ENCODE measurements at regions not wholly inside any gene's neighbourhood (a gene's known extent, or its start where the extent isn't known, plus 50 kb on each side); places are given as distances from the start of the nearest gene placed in this dataset.

GRCh38 chr3:5041315-5041714, 62.1 kb downstream of the BHLHE40 start:
- Mint-ChIP-seq H3K27me3 (no peaks in the 10 kb centered on the region), H3K4me1 (ENCODE audit: unreplicated experiment) (no peaks in the 10 kb centered on the region), H3K36me3 (no peaks in the 10 kb centered on the region), H3K9me3 (no peaks in the 10 kb centered on the region), H3K27ac (no peak overlapping the region), H3K4me3 (no peak overlapping the region)
- no peak for DNase-seq (ENCODE audit: extremely low spot score, unreplicated experiment)
- TF ChIP-seq, protein P1, sequence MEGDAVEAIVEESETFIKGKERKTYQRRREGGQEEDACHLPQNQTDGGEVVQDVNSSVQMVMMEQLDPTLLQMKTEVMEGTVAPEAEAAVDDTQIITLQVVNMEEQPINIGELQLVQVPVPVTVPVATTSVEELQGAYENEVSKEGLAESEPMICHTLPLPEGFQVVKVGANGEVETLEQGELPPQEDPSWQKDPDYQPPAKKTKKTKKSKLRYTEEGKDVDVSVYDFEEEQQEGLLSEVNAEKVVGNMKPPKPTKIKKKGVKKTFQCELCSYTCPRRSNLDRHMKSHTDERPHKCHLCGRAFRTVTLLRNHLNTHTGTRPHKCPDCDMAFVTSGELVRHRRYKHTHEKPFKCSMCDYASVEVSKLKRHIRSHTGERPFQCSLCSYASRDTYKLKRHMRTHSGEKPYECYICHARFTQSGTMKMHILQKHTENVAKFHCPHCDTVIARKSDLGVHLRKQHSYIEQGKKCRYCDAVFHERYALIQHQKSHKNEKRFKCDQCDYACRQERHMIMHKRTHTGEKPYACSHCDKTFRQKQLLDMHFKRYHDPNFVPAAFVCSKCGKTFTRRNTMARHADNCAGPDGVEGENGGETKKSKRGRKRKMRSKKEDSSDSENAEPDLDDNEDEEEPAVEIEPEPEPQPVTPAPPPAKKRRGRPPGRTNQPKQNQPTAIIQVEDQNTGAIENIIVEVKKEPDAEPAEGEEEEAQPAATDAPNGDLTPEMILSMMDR (conservative IDR thresholded peaks at IDR 0.05), result no peak

DNA sequence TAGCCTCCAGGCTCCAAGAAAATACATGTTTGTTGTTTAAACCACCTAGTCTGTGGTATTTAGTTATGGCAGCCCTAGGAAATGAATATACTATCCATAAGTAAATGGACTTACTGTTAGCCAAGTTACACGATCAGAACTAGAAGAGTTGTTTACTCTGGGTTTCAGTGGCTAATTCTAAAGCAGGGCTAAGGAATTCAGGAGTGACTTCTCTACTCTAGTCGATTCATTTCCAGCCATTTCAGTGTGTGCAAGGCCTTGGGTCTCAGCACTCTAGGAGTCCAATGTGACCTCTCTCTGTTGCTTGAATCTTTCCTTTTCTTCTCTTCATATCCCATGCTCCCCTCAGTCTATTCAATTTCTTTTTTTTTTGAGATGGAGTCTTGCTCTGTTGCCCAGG, 66.7 kb downstream of the BHLHE40 start:
- Mint-ChIP-seq H3K9me3 (peaks cover 6% of the 10 kb centered on the region), H3K27ac (no peak overlapping the region), H3K27me3 (no peaks in the 10 kb centered on the region), H3K36me3 (no peaks in the 10 kb centered on the region), H3K4me1 (ENCODE audit: unreplicated experiment) (peaks cover 5% of the 10 kb centered on the region), H3K4me3 (no peak overlapping the region)
- DNase-seq (ENCODE audit: extremely low spot score, unreplicated experiment), result no peak
- TF ChIP-seq, protein P1 (conservative IDR thresholded peaks at IDR 0.05), result no peak

DNA sequence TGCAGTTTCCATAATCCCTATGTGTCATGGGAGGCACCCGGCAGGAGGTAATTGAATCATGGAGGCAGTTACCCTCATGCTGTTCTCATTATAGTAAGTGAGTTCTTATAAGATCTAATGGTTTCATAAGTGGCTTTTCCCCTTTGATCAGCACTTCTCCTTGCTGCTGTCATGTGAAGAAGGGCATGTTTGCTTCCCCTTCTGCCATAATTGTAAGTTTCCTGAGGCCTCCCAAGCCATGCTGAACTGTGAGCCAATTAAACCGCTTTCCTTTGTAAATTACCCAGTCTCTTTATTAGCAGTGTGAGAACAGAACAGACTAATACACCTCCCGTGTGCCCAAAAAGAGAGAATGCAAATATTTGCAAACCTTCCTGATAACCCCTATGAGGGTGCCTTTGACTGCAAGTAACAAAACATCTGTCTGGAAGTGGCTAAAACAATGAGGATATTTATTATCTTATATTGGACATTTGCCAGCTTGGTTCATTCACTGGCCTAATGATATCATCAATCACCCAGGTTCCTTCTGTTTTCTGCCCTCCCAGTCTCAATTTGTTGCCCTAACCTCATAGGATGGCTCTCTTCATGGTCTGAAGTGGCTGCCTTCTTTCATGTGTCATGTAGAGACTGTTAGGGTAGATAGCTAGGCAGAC, 68.7 kb downstream of the BHLHE40 start:
- Mint-ChIP-seq H3K27me3 (no peaks in the 10 kb centered on the region), H3K36me3 (no peaks in the 10 kb centered on the region), H3K9me3 (peaks cover 6% of the 10 kb centered on the region), H3K4me3 (no peak overlapping the region), H3K4me1 (ENCODE audit: unreplicated experiment) (peaks cover 5% of the 10 kb centered on the region), H3K27ac (no peak overlapping the region)
- DNase-seq (ENCODE audit: extremely low spot score, unreplicated experiment), result no peak
- TF ChIP-seq, protein P1 (conservative IDR thresholded peaks at IDR 0.05), result no peak

DNA sequence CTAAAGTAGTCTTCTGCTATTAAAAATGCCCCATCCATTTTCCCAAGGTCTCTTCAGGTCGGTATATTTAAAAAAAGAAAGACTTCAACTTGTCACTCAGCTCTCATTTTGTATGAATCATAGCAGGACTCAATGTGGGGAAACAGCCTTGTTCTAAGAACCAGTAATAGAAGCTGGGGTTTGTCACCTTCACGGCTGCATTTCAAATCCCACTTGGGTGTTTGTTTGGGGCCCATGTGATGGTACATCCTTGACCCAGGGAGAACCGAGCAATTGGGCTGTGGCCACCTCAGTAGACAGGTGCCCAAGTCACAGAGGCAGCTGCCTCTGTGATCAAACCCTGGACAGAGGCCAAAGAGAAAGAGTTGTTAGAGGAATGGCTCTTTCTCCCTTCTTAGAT, 70.3 kb upstream of the ARL8B start:
- TF ChIP-seq, protein P1 (conservative IDR thresholded peaks at IDR 0.05), result no peak
- no peak for DNase-seq (ENCODE audit: extremely low spot score, unreplicated experiment)
- Mint-ChIP-seq H3K36me3 (no peaks in the 10 kb centered on the region), H3K4me1 (ENCODE audit: unreplicated experiment) (peaks cover 10% of the 10 kb centered on the region), H3K27me3 (no peaks in the 10 kb centered on the region), H3K9me3 (peaks cover 6% of the 10 kb centered on the region), H3K27ac (no peak overlapping the region), H3K4me3 (no peak overlapping the region)

DNA sequence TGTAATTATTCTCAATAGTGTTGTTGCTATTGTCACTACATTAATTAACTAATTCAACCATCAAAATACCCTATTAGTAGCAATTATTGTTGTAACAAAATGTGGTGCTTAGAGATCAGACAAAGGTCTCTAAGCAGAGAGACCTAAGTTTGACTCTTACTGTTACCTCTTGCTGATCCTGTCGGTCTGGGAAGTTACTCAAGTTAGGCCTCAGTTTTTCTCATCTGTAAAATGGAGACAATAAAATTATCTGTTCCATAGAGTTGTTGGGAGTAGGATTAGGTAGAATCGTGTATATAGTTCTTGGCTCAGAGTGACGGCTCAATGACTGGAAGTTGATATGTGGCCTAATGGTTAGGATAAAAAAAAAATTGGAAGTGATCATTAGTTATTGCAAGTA, 69.8 kb upstream of the ARL8B start:
- Mint-ChIP-seq H3K27ac (peak overlapping the region; percentile 92), H3K9me3 (peaks cover 6% of the 10 kb centered on the region), H3K4me1 (ENCODE audit: unreplicated experiment) (peaks cover 10% of the 10 kb centered on the region), H3K4me3 (no peak overlapping the region), H3K36me3 (no peaks in the 10 kb centered on the region), H3K27me3 (no peaks in the 10 kb centered on the region)
- no peak for DNase-seq (ENCODE audit: extremely low spot score, unreplicated experiment)
- TF ChIP-seq, protein P1 (conservative IDR thresholded peaks at IDR 0.05), result no peak

Data from type B pancreatic cell (in vitro differentiated cells).